ENCODE measurements at regions not wholly inside any gene's neighbourhood (a gene's known extent, or its start where the extent isn't known, plus 50 kb on each side); places are given as distances from the start of the nearest gene placed in this dataset.

DNA sequence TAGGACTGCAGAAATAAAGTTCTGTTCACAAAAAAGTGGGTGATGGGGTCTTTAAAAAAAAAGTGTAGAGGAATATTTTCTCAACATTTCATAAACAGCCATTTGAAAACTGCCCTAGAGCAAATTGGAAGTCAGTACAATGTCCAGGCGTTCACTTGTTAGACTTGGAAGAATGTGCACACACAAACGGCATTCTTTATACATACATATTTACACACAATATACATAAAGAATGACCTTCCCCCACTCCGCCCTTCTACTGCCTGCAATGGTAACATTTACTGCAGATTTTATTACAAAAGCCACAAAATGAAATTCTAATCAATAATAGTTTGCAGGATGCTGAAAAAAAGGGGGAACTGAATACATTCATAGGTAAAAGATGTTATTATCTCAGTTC, 103.4 kb upstream of the TOX3 start:
- no peak overlapping the region for H3K27ac Mint-ChIP-seq (ENCODE audit: unreplicated experiment)
- H2AFZ ChIP-seq (ENCODE audit: low read depth, low read length) = no peak overlapping the region
- H3K4me2 ChIP-seq (ENCODE audit: low read length) = no peak overlapping the region
- H3K9me3 ChIP-seq (ENCODE audit: insufficient read depth, low read depth, low read length) = no peaks in the 10 kb centered on the region
- FAIRE-seq (no peak), DNase-seq (ENCODE audit: low read depth) (no peak)
- H3K27me3 ChIP-seq (ENCODE audit: insufficient read depth, low read length) = no peaks in the 10 kb centered on the region
- H3K27me3 Mint-ChIP-seq (ENCODE audit: low read depth, unreplicated experiment) = peaks cover 2% of the 10 kb centered on the region
- no peaks in the 10 kb centered on the region for H4K20me1 ChIP-seq (ENCODE audit: insufficient read depth, low read length)
- H3K9ac ChIP-seq (ENCODE audit: low read length) = no peak overlapping the region
- H3K79me2 ChIP-seq (ENCODE audit: insufficient read depth, low read length) = no peaks in the 10 kb centered on the region
- H3K27ac ChIP-seq (ENCODE audit: low read depth, low read length) = no peak overlapping the region
- H3K36me3 Mint-ChIP-seq (ENCODE audit: low read depth, unreplicated experiment) = peaks cover 2% of the 10 kb centered on the region
- no peaks in the 10 kb centered on the region for H3K36me3 ChIP-seq (ENCODE audit: insufficient read depth, low read length)
- peaks cover 3% of the 10 kb centered on the region for H3K9me3 Mint-ChIP-seq (ENCODE audit: unreplicated experiment)
- no peak overlapping the region for H3K4me3 ChIP-seq (ENCODE audit: insufficient read depth, low read depth, low read length)
- H3K4me3 Mint-ChIP-seq (ENCODE audit: unreplicated experiment) = no peak overlapping the region
- H3K4me1 ChIP-seq (ENCODE audit: insufficient read depth, low read length) = no peaks in the 10 kb centered on the region
- H3K4me1 Mint-ChIP-seq (ENCODE audit: low read depth, unreplicated experiment) = no peaks in the 10 kb centered on the region
- TF ChIP-seq EZH2 (IDR thresholded peaks at IDR 0.05; ENCODE audit: insufficient read depth, low read length) = no peak
- TF ChIP-seq, protein P1, sequence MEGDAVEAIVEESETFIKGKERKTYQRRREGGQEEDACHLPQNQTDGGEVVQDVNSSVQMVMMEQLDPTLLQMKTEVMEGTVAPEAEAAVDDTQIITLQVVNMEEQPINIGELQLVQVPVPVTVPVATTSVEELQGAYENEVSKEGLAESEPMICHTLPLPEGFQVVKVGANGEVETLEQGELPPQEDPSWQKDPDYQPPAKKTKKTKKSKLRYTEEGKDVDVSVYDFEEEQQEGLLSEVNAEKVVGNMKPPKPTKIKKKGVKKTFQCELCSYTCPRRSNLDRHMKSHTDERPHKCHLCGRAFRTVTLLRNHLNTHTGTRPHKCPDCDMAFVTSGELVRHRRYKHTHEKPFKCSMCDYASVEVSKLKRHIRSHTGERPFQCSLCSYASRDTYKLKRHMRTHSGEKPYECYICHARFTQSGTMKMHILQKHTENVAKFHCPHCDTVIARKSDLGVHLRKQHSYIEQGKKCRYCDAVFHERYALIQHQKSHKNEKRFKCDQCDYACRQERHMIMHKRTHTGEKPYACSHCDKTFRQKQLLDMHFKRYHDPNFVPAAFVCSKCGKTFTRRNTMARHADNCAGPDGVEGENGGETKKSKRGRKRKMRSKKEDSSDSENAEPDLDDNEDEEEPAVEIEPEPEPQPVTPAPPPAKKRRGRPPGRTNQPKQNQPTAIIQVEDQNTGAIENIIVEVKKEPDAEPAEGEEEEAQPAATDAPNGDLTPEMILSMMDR (IDR thresholded peaks at IDR 0.05; ENCODE audit: insufficient read depth, low read depth, low read length) = no peak

DNA sequence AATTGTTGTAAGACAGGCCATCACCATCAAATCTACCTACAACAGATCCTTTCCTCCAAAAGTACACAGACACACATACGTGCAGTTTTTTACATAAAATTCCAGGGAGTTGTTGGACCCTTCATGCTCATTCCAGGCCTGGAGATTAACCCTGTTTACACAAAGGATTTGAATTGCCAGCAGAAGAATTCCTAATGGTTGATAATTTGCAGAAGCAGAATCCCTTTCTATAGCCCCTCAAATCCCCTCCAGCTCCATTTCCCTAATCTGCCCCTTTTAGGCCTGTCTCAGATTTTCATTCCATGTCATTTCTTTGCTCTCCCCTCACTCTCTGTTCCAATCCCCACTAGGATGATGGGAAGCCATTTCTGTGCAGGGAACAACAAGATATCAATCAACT, 102.9 kb upstream of the TOX3 start:
- H3K9me3 Mint-ChIP-seq (ENCODE audit: unreplicated experiment) = peaks cover 3% of the 10 kb centered on the region
- Histone ChIP-seq H3K9ac (ENCODE audit: low read length) (no peak overlapping the region), H3K4me1 (ENCODE audit: insufficient read depth, low read length) (no peaks in the 10 kb centered on the region), H2AFZ (ENCODE audit: low read depth, low read length) (no peak overlapping the region), H3K36me3 (ENCODE audit: insufficient read depth, low read length) (no peaks in the 10 kb centered on the region), H3K79me2 (ENCODE audit: insufficient read depth, low read length) (no peaks in the 10 kb centered on the region), H4K20me1 (ENCODE audit: insufficient read depth, low read length) (no peaks in the 10 kb centered on the region), H3K9me3 (ENCODE audit: insufficient read depth, low read depth, low read length) (no peaks in the 10 kb centered on the region), H3K4me2 (ENCODE audit: low read length) (no peak overlapping the region), H3K27ac (ENCODE audit: low read depth, low read length) (no peak overlapping the region), H3K27me3 (ENCODE audit: insufficient read depth, low read length) (no peaks in the 10 kb centered on the region), H3K4me3 (ENCODE audit: insufficient read depth, low read depth, low read length) (no peak overlapping the region)
- H3K27me3 Mint-ChIP-seq (ENCODE audit: low read depth, unreplicated experiment) = peaks cover 2% of the 10 kb centered on the region
- FAIRE-seq = no peak
- H3K4me1 Mint-ChIP-seq (ENCODE audit: low read depth, unreplicated experiment) = no peaks in the 10 kb centered on the region
- no peak for DNase-seq (ENCODE audit: low read depth)
- no peak overlapping the region for H3K27ac Mint-ChIP-seq (ENCODE audit: unreplicated experiment)
- H3K36me3 Mint-ChIP-seq (ENCODE audit: low read depth, unreplicated experiment) = peaks cover 2% of the 10 kb centered on the region
- TF ChIP-seq EZH2 (IDR thresholded peaks at IDR 0.05; ENCODE audit: insufficient read depth, low read length) = no peak
- TF ChIP-seq, protein P1 (IDR thresholded peaks at IDR 0.05; ENCODE audit: insufficient read depth, low read depth, low read length) = no peak
- no peak overlapping the region for H3K4me3 Mint-ChIP-seq (ENCODE audit: unreplicated experiment)

DNA sequence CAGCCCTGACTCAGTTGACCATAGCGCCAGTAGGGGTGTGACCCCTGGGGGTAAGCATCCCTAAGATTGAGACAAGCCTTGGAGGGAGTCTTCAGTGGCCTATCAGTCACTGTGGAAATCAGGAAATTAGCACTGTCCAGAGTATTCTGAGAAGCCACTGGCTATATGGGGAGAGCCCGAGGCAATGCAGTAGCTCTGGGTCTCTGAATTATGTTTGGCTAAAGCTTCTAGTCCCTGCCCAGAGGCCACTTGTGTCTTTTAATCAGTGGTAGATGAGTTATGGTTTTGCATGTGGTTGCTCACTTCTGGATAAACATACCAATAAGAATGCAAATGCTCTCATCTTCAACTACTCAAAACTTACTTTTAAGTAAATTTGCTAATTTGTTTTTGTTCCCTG, 100.6 kb upstream of the TOX3 start:
- Histone ChIP-seq H3K27ac (ENCODE audit: low read depth, low read length) (no peak overlapping the region), H3K9me3 (ENCODE audit: insufficient read depth, low read depth, low read length) (no peaks in the 10 kb centered on the region), H2AFZ (ENCODE audit: low read depth, low read length) (no peak overlapping the region), H3K79me2 (ENCODE audit: insufficient read depth, low read length) (no peaks in the 10 kb centered on the region), H3K4me1 (ENCODE audit: insufficient read depth, low read length) (no peaks in the 10 kb centered on the region), H4K20me1 (ENCODE audit: insufficient read depth, low read length) (no peaks in the 10 kb centered on the region), H3K36me3 (ENCODE audit: insufficient read depth, low read length) (no peaks in the 10 kb centered on the region), H3K27me3 (ENCODE audit: insufficient read depth, low read length) (no peaks in the 10 kb centered on the region), H3K9ac (ENCODE audit: low read length) (no peak overlapping the region), H3K4me2 (ENCODE audit: low read length) (no peak overlapping the region), H3K4me3 (ENCODE audit: insufficient read depth, low read depth, low read length) (no peak overlapping the region)
- DNase-seq (ENCODE audit: low read depth) (no peak), FAIRE-seq (no peak)
- Mint-ChIP-seq H3K27me3 (ENCODE audit: low read depth, unreplicated experiment) (peaks cover 2% of the 10 kb centered on the region), H3K27ac (ENCODE audit: unreplicated experiment) (no peak overlapping the region), H3K36me3 (ENCODE audit: low read depth, unreplicated experiment) (peaks cover 2% of the 10 kb centered on the region), H3K9me3 (ENCODE audit: unreplicated experiment) (peaks cover 3% of the 10 kb centered on the region), H3K4me1 (ENCODE audit: low read depth, unreplicated experiment) (no peaks in the 10 kb centered on the region), H3K4me3 (ENCODE audit: unreplicated experiment) (no peak overlapping the region)
- no peak for TF ChIP-seq EZH2 (IDR thresholded peaks at IDR 0.05; ENCODE audit: insufficient read depth, low read length)
- TF ChIP-seq, protein P1 (IDR thresholded peaks at IDR 0.05; ENCODE audit: insufficient read depth, low read depth, low read length) = no peak

Measured in astrocyte (in vitro differentiated cells and primary cell).